ENCODE measurements at regions not wholly inside any gene's neighbourhood (a gene's known extent, or its start where the extent isn't known, plus 50 kb on each side); places are given as distances from the start of the nearest gene placed in this dataset.
A peak's percentile ranks its signal among the peaks of the same experiment; 100 is the strongest.
"Not testable (repeated sequence)": the region's sequence is repeated elsewhere in the genome, so short reads cannot be mapped to it uniquely, and the experiment has no call there.

GRCh38 chr14:99007795-99008194, 264.2 kb downstream of the BCL11B start:
- no peak for DNase-seq

GRCh38 chr14:99009871-99010270, 262.1 kb downstream of the BCL11B start:
- DNase-seq: no peak

- DNase-seq: no peak
These were observed 260.6 kb downstream of the BCL11B start for GRCh38 chr14:99011385-99011784.

- no peak for DNase-seq
These were observed 259.3 kb downstream of the BCL11B start for GRCh38 chr14:99012703-99013102.

GRCh38 chr14:99015833-99016232, 256.2 kb downstream of the BCL11B start:
- no peak for DNase-seq

- no peak for DNase-seq
These were observed 248.6 kb downstream of the BCL11B start for GRCh38 chr14:99023371-99023770.

GRCh38 chr14:99024926-99025325, 247.1 kb downstream of the BCL11B start:
- DNase-seq: no peak

- no peak for DNase-seq
These were observed 246.6 kb downstream of the BCL11B start for GRCh38 chr14:99025418-99025817.

- peak; percentile 33 to 34 for DNase-seq
These were observed 245.5 kb downstream of the BCL11B start for GRCh38 chr14:99026471-99026870.

- DNase-seq: no peak
These were observed 244.0 kb downstream of the BCL11B start for GRCh38 chr14:99028041-99028440.

- DNase-seq: no peak
These were observed 243.5 kb downstream of the BCL11B start for GRCh38 chr14:99028521-99028920.

GRCh38 chr14:99029145-99029915, 242.7 kb downstream of the BCL11B start:
- no peak for DNase-seq

GRCh38 chr14:99029916-99030305, 242.1 kb downstream of the BCL11B start:
- DNase-seq: no peak

GRCh38 chr14:99030454-99030853, 241.5 kb downstream of the BCL11B start:
- DNase-seq: no peak

GRCh38 chr14:99032759-99033158, 239.2 kb downstream of the BCL11B start:
- DNase-seq: no peak

GRCh38 chr14:99033951-99034350, 238.0 kb downstream of the BCL11B start:
- DNase-seq: no peak

GRCh38 chr14:99034711-99035171, 237.3 kb downstream of the BCL11B start:
- DNase-seq: no peak

- DNase-seq: no peak
These were observed 236.7 kb downstream of the BCL11B start for GRCh38 chr14:99035268-99035667.

GRCh38 chr14:99035712-99036610, 236.0 kb downstream of the BCL11B start:
- DNase-seq: no peak

GRCh38 chr14:99036611-99037293, 235.2 kb downstream of the BCL11B start:
- DNase-seq: no peak

- not testable (repeated sequence) for DNase-seq
These were observed 234.7 kb downstream of the BCL11B start for GRCh38 chr14:99037326-99037725.

GRCh38 chr14:99037777-99038430, 234.1 kb downstream of the BCL11B start:
- DNase-seq: no peak

GRCh38 chr14:99038431-99038820, 233.6 kb downstream of the BCL11B start:
- DNase-seq: no peak

All from activated T-cell treated with anti-CD3 and anti-CD28 coated beads, Interleukin-2, amount 50 U/mL, for 48 hours (primary cell).